ENCODE measurements at regions not wholly inside any gene's neighbourhood (a gene's known extent, or its start where the extent isn't known, plus 50 kb on each side); places are given as distances from the start of the nearest gene placed in this dataset.

- no peak for DNase-seq (ENCODE audit: low read depth in 1 of 2, low spot score in 1 of 2)
Measured at GRCh38 chr1:59108481-59109317, 188.2 kb upstream of the FGGY start.

DNA sequence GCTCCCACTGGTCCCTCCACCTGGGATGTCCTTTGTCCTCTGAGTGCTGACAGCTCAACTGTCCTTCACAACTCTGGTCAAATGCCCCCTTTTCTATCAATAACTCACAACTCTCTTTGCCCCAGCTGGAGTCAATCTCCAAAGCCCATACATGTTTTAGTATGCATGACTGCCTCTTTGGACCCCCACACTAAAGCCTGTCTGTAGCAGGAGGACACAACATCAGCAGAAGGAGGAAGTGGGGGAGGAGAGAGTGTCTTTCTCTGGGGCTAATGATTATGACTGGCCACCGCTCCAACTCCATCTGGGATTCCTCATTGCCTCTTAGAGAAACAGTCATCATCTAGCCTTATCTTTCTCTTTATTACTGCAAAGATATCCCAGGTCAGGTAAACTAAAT lies 186.6 kb upstream of the FGGY start:
- no peak for DNase-seq (ENCODE audit: low read depth in 1 of 2, low spot score in 1 of 2)

GRCh38 chr1:59113876-59114457 lies 182.9 kb upstream of the FGGY start:
- no peak for DNase-seq (ENCODE audit: low read depth in 1 of 2, low spot score in 1 of 2)

GRCh38 chr1:59115865-59116264 lies 181.0 kb upstream of the FGGY start:
- no peak for DNase-seq (ENCODE audit: low read depth in 1 of 2, low spot score in 1 of 2)

DNA sequence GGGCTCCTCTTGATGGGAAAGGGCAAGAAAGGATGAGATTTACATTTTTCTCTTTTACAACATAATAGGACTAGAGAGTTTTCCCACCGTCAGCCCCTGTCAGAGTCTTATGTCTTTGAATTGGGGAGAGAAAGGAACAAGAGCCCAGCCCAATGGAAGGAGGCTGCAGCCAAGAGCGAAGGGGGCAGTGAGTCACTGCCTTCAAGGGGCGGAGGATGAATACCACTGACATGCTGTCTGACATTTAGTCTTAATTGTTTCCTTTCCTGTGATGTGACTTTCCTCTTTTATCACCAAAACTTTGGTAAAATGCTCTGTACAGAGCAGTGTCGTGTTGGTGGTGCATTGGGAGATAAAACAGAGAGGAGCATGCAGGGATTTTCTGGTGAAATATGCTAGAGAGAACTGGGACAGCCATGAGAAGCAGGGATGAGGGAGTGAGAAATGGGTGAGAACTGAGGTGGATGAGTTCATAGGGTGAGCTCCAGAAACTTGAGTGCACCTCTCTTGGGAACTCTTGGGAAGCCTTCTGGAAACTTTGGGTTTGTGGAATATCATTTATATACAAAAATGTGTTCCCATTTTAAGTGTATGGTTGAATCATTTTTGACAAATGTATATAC lies 179.9 kb upstream of the FGGY start:
- no peak for DNase-seq (ENCODE audit: low read depth in 1 of 2, low spot score in 1 of 2)

GRCh38 chr1:59122527-59122926 lies 174.4 kb upstream of the FGGY start:
- DNase-seq (ENCODE audit: low read depth in 1 of 2, low spot score in 1 of 2): no peak

- DNase-seq (ENCODE audit: low read depth in 1 of 2, low spot score in 1 of 2): no peak
Measured at GRCh38 chr1:59123081-59123681, 173.7 kb upstream of the FGGY start.

DNA sequence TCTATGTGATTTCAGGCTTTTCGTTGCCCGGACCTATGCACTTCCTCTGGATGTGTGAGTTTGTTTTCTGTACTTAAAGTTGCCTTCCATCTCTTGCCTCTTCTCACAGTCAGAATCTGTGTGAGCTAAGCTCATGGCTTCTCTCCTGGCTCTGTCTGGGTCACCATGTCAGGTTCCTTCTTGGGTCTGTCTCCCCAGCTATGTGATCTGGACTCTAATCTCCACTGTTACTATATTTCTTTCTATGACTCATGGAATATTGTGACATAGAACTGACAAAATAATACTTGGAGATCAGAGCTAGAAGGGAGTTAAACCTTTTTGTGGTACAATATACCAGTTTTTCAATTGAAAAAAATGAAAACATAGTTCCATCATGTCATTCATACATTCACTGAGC lies 172.7 kb upstream of the FGGY start:
- no peak for DNase-seq (ENCODE audit: low read depth in 1 of 2, low spot score in 1 of 2)

DNA sequence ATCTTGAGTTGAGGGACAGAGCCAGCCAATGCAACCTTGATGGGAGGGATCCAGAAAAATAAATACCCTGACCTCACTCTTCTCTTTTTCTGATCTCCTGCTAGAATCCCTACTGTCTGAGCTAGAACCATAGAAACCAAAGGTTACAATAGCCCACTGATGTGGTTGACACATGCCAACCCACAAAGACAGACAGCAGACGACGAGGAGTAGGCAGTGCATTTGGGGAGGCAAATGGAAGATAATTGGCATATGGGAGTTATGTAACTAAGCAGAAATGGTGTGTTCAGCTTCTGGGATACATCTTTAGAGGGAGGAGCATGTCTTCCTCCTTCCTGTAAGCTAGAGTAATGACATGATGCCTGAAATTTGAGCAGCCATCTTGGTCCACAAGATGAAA lies 171.7 kb upstream of the FGGY start:
- no peak for DNase-seq (ENCODE audit: low read depth in 1 of 2, low spot score in 1 of 2)

DNA sequence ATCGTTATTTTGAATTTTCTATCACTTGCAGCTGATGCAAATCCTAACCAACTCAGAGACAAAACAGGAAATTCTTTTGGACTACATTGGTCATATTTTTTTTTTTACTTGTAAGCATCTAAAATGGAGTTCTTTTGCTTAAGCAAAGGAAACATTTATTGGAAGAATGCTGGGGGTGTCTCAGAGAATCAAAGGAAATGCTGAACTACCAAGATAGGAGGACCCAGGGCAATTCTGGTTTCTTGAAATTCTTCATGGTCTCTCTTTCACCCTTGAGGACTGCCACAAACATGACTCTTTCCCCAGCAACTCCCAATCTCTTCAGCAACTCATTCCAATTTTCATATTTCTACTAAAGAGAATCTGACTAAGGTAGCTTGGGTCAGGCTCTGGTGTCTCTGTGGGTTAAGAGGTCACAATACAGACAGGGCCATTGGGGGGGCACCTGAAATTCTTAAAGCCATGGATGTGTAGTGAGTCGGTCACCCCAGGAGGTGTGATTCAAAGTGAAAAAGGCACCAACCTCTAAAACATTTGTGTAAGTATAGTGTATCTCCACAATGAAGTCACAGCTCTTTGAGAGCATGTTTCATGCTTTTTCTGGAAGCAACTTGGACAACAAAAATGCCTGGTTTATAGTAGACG lies 171.1 kb upstream of the FGGY start:
- no peak for DNase-seq (ENCODE audit: low read depth in 1 of 2, low spot score in 1 of 2)

DNA sequence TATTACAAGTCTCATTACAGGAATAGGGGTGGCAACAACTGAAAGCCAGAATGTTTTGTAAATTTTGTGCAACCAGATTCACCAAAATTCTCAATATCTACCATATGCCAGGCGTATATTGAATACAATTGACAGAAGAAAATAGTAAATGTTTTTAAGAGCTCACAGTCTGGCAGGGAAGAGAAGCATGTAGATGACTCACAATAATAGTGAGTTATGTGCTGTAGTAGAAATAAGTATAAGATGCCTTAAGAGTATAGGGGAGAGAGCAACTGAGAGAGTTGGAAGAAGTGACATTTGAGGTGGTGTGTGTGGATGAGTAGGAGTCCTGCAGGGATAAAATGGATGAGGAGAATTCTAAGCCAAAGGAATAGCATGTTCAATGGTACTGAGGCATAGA lies 170.5 kb upstream of the FGGY start:
- DNase-seq (ENCODE audit: low read depth in 1 of 2, low spot score in 1 of 2): no peak

DNA sequence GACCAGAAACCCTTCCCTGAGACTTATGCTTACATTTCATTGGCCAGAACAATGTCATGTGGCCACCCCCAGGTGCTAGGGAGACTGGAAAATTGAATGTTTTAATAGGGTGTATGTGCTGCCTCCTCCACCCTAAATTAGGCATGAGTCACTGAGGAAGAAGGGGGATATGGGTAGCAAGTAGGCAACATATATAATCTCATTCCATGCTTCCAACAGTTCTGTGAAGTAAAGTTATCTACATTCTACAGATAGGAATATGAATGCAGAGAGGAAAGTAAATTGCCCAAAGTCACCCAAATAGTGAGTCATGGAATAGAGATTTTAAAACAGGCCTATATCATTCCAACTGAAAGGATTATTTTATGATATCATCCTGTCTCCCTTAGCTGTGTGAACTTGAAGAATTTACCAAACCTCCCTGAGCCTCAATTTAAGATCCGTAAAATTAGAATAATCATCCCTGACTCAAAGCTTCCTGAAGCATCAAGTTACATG lies 168.6 kb upstream of the FGGY start:
- no peak for DNase-seq (ENCODE audit: low read depth in 1 of 2, low spot score in 1 of 2)

DNA sequence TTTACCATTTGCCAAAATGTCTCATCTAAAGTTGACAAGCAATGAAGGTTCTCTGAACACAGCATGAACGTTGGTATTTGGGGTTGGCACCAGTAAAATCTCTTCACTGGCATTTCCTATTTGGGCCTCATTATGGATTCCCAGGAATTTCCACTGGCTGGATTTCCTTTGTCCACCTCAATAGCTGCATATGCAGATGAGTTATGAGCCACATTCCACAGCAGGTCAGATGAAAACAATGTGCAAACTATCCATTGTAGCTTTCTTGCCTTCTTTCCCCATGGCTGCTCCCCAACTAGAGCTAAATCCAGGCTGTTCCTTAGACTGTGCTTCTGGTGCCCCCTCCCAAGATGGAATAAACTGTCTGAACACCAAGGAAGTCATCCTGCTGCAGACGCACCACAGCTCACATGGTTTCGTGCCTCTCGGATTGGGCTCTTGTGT lies 168.1 kb upstream of the FGGY start:
- no peak for DNase-seq (ENCODE audit: low read depth in 1 of 2, low spot score in 1 of 2)

DNA sequence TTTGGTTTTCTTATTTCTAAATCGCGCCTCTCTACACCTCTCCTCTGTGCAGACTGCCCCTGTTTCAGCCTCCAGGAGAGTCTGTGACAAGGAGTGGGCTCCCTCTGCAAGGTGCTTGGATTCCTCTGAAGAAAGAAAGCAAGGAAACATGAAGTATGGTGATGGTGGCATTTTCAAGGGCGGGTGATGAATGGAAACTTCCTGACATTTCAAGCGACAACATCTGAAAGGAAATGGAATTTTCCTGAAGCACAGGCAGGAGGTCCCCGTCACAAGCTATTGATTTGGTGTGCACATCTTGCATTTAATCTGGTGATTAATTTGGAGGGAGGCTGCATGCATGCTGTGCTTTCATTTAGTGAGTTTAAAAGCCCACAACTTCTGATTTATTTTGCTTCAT lies 164.6 kb upstream of the FGGY start:
- no peak for DNase-seq (ENCODE audit: low read depth in 1 of 2, low spot score in 1 of 2)

- no peak for DNase-seq (ENCODE audit: low read depth in 1 of 2, low spot score in 1 of 2)
Measured at GRCh38 chr1:59133997-59134396, 162.9 kb upstream of the FGGY start.

DNA sequence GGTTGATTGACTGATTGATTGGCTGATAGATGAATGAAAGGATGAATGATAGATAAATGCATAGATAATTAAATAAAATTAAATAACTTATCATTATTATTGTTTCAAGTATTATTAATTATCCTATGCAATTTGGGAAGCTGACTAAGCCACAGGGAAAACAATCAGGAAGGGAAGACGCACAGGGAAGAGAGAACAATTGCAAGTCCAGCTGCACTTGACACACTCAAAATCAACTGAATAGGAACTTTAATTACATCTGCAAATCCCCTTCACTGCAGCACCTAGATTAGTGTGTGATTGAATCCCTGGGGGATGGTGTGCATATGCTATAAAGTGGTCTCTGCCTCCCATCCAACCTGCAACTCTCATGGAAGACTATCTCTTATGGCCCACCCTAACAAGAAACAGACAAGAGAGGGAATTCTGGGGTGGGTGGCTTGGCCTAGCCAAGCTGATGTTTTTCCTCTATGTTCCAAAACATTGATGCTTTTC lies 161.1 kb upstream of the FGGY start:
- no peak for DNase-seq (ENCODE audit: low read depth in 1 of 2, low spot score in 1 of 2)

- DNase-seq (ENCODE audit: low read depth in 1 of 2, low spot score in 1 of 2): no peak
Measured at GRCh38 chr1:59136541-59137275, 160.2 kb upstream of the FGGY start.

GRCh38 chr1:59137276-59137615 lies 159.6 kb upstream of the FGGY start:
- no peak for DNase-seq (ENCODE audit: low read depth in 1 of 2, low spot score in 1 of 2)

DNA sequence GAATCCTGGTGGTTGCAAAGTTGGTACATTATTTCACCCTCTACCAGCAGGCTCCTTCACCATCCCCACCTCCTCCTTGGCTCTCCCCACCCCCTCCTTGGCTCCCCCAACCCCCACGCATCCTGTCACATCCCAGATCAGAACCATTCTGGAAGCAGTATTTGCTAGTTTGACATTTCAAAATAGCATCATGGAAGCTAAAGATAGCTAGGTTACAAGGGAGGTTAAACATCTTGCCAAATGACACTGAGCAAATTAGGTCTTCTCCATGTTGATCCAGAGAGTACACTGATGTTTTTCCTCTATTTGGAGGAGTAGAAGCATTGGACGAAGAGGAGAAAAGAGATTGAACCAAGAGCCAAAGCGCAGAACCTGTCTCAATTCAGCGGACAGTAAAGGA lies 158.9 kb upstream of the FGGY start:
- DNase-seq (ENCODE audit: low read depth in 1 of 2, low spot score in 1 of 2): no peak

- DNase-seq (ENCODE audit: low read depth in 1 of 2, low spot score in 1 of 2): no peak
Measured at GRCh38 chr1:59138402-59138801, 158.5 kb upstream of the FGGY start.

DNA sequence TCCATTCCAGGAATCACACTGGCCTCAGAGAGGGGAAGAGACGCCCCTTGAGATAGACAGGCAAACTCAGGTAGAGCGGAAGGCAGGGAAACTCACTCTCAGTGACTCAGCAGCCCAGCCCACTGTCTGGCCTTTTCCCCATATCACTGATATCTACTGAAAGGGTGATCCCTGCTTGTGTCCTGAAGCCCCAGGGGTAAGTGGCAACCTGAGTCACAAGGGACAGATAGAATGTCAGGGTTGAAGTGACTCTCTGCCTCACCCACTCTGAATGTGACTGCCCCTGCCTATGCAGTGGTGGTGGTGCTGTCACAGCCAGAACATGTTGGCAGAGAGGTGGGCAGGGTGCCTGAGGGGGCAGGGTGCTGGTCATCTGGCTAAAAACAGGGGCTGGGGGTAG lies 157.5 kb upstream of the FGGY start:
- DNase-seq (ENCODE audit: low read depth in 1 of 2, low spot score in 1 of 2): no peak

All from stimulated activated CD4-positive, alpha-beta T cell treated with anti-CD3 and anti-CD28 coated beads, Interleukin-15, amount 100 ng/mL, for 1 hour (primary cell).